Posterior vena cava (tissue), 2 donors: ENCODE measurements at regions not wholly inside any gene's neighbourhood (a gene's known extent, or its start where the extent isn't known, plus 50 kb on each side); places are given as distances from the start of the nearest gene placed in this dataset.

Experiments used
- DNase-seq: peaks from one replicate; pipeline ENCODE4 v3.0.0-alpha.2; 2020; ENCODE audit warnings: low spot score
- intact Hi-C, 2 donors: fragments of 100-400 bp; cut with DNase I; formaldehyde crosslinking; loops; one replicate each; pipeline versions ENCODE4 v1.14.1 to v1.14.2; 2022 to 2023
- donor health status: DM: yes; HTN: yes; CAD: no.
- donor health status: DM: yes; HTN: yes; CAD: no.

DNA sequence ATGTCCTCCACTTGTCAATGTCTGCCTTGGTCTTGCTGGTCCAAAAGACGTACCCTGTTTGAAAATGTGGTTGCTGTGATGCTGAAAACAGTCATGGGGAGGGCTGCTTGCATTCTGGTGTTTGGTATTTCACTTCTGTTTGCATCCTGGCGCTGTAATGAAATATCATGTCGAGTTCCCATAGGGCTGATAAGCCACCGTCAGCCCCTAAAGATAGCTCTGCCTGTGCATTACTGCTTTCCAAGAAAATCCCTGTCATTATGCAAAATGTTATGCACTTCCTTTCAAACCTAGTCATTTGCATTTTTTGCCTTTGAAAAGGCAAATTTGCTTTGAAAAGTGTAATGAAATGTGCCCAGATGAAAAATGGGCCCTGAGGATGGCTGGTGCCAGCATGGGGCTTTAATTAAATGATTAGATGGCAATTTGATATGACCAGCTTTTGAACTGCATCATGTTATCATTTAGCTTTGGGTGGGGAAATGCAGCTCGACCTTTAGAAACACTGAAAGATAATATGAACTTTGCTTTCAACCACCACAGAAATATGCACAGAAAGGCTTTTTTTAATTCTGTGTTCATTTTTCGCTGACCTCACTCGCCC is 374.4 kb upstream of the SGCD start:
- DNase-seq: no peak
- intact Hi-C loops: no loop called here

DNA sequence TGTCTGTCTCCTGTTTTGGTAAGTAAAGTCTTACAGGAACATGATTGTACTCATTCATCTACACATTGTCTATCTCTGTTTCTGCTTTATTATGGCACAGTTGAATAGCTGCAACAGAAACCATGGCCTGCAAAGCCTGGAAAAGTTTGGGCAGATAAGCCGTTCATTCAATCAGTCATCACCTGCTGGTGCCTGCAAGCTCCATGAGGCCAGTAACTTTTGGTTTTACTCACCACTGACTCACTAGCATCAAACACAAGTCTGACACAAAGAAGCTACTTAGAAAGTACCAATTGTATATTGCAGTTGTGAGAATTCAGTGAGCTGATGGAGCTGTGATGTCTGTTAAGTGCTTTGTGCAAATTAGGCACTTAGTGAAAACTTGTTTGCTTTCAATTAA is 373.6 kb upstream of the SGCD start:
- DNase-seq: no peak
- intact Hi-C loops: no loop called here

DNA sequence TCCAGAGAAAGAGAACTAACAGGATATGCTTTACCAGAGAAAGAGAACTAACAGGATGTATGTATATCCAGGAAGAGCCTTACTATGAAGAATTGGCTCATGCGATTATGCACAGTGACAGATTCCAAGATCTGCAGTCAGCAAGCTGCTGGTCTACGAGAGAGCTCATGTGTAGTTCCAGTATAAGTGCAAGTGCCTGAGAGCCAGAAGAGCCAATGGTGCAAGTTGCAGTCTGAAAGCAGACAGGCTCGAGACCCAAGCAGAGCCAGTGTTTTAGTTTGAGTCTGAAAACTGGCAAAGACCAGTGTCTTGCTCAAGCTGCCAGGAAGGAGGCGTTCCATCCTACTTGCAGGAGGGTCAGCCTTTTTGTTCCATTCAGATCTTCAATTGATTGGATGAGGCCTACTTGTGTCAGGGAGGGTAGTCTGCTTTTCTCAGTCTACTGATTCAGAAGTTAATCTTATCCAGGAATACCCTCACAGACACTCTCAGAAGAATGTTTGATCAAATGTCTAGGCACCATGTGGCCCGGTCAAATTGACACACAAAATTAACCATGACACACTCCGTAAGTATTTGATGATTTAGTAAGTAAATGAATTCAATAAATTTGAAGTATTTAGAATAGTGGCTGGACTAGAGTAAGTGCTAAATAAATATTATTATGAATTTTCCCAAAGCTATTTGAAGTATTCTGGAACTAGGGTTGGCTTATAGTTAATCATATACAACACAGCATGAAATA is 372.1 kb upstream of the SGCD start:
- intact Hi-C loops: no loop called here
- no peak for DNase-seq

DNA sequence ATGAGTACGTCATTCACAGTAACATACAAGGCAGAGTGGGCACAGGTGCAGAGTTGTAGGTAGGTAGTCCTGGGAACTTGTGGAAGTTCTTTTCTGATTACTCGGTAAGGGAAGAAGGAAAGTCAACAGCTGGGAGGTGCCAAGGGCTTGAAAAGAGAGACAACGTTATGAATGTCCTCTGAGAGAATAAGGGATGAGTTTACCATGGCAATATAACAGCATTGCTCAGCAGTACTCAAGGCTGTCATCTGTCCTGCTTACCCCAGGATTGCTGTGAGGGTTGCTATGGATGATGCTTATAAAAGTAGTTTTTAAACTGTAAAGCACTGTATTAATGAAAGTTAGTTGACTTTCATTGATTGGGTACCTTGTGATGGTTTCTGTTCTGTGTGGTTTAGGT is 369.1 kb upstream of the SGCD start:
- intact Hi-C loops: no loop called here
- no peak for DNase-seq

DNA sequence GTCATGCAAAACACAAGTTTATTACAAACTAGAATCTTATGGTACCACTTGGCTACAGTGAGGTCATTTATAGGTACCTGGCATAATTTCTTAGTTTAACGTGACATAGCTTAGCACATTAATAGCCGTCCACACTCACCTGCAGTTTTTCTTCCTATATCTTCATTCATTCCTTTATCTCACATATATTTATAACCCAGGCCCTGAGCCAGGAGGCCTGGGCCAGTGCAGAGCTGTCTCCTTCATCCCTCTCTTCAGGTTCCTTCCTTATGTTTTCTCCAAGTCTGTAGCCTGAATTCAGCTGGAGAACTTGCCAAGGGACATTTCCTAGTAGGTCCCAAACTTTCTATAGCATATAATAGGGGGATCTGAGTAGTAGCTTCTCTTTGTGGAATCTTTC is 367.9 kb upstream of the SGCD start:
- intact Hi-C loops: no loop called here
- DNase-seq: no peak

DNA sequence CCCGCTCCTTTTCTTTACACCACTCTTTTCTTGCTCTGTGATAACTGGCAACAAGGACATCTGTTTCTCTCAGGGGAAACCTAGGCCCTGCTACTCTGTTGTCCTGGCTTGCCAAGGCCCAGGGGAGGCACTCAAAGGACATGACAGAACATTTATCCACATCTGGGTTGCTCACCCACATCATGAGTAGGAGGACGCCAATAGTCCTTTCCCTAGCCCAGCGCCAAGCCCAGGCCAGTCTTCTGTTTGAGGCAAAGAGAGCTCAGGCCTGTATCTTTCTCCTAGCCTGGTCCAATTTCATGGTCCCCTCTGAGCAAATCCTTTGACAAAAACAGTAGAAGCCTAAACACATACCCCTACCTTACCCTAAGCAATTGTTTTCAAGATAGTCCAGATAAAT is 366.8 kb upstream of the SGCD start:
- DNase-seq: no peak
- intact Hi-C loops: no loop called here

DNA sequence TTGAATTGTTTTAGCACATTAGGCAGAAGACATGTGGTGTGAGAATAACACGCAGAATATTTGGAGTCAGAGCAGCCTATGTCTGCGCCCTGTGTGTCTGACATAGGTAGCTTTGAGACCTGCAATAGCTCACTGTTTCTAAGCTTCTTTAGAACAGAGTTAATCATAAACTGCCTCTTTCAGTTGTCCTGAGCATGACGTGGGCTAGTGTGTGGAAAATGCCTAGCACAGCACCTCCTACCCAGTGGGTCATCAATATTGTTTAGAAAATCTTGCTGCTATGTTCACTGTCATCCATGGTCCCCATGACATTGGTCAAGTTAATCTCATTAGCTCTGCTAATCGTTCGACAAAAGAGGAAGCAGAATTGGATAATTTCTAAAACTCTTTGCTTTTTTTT is 357.4 kb upstream of the SGCD start:
- intact Hi-C loops: no loop called here
- DNase-seq: no peak

DNA sequence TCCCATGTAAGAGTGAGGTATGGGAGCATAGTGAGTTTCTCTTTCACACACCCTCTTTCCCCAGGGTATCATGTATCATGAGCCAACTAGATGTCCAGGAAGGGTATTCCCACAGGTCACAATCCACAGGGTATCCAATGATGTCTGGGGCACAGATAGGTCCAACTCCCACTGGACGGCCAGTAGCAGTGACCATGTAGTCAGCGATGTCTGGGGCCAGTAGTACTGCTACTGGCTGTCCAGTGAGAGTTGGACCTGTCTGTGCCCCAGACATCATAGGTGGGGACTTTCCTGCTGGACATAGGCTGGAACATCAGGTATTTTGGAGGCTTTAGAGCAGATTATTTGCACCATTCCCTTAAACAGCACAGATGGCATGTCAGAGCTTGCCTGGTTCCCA is 352.6 kb upstream of the SGCD start:
- intact Hi-C loops: no loop called here
- no peak for DNase-seq

DNA sequence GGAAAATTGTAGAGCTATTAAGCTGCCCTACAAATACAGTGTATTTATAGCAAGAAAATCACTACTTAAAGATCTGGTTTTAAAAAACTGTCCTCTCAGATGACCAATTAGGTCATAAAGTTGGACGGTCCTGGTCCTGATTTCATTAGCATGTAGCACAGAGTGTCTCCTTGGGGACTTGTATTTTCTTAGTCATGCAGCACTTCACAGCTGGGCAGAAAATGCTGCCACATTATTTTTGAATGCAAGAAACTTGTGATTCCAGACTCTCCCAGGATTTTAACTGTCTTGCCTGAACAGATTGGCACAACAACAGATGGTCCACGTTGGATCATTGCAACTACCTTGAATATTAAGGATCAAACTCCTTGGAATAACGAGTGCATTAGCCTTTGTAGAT is 348.1 kb upstream of the SGCD start:
- no peak for DNase-seq

DNA sequence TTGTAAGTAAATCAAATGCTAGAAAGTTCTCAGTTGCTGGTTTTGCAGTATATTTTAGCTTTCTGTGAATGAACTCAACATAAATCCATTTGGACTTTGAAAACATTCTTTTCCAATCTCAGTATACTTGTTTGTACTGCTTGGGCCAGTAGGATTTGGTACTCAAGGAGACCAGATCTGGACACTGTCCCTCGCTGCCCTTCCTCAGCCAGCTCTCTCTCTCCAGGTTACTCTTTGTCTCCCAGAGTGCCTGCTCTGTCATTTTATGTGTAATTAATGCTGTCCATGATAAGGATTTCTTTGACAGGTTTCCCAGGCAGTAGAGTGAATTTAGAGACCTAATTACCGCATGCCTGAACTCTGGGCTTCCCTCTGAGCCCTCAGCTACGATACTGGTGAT is 344.6 kb upstream of the SGCD start:
- intact Hi-C loops: no loop called here
- DNase-seq: no peak

More for the DNA sequence above, 348.1 kb upstream of the SGCD start:
- intact Hi-C loops: no loop called here

DNA sequence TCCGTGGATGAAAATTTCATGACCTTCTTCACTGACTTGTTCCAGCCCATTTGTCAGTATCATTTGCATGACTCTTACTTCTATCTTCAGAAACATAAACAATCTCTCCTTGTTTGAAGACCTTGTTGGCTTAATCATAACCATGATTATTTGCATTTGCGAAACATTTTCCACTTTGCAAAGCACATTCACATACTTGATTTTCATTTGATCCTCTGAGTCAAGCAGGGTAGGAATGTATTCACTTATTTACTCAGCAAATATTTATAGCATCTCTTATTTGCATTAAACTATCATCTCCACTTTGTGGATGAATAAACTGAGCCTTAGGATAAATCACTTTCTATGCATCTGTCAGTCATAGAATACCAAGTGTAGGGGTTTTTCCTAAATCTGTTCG is 343.0 kb upstream of the SGCD start:
- intact Hi-C loops: no loop called here
- no peak for DNase-seq

DNA sequence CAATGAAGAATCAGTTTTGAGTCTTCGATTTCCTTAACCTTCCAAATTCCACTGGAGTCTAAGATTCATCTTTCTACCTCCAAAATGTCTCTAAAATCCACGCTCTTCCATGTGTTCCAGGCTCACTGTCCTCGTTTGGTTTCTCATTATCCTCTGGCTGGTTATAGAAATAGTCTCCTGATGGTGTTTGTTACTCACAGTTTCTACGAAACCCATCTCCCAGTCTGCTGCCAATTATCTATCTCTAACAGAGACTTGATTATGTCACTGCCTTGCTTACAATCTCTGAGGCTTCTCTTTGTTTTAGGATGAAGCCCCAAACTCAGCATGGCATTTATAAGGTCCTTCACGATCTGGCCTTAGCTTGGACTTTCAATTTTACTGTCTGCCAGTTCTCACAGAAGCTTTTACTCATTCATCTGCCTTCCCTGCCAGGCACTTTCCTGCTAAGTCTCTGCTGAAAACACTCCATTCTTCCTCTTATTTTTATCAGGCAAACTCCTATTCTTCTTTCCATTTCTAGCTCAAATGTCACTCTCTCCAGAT is 339.6 kb upstream of the SGCD start:
- intact Hi-C loops: no loop called here
- DNase-seq: no peak

DNA sequence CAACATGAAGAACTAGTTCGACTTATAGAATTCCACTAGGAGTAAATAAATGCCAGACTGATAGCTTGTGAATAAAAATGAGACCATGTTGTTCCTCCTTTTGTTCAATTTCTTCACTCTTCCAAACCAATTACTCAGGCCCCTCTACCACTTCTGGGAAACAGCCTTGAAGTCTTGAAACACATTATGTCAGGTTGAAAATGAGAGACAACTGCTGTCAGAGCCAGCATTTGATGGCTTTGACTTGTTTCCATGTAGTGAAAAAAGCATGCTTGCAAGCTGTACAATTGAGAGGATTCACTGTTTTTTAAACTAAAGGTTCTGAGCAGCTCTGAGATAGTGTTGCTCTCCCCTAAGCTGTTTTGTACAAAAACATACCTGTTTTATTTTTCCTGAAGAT is 337.1 kb upstream of the SGCD start:
- intact Hi-C loops: no loop called here
- no peak for DNase-seq

DNA sequence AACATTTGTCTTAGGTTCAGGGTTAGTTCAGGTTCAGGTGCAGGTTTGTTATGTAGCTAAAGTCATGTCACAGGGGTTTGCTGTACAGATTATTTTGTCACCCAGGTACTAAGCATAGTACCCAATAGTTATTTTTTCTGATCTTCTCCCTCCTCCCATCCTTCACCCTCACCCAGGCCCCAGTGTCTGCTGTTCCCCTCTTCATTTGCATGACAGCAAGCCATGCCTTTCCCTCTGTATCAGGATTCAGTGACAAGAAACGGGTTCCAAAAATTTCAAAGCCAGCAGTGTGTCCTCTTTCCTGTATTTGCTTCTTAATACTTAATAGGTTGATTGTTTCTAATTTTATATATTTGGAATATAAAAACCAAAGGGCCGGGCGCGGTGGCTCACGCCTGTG is 330.8 kb upstream of the SGCD start:
- intact Hi-C loops: no loop called here

DNA sequence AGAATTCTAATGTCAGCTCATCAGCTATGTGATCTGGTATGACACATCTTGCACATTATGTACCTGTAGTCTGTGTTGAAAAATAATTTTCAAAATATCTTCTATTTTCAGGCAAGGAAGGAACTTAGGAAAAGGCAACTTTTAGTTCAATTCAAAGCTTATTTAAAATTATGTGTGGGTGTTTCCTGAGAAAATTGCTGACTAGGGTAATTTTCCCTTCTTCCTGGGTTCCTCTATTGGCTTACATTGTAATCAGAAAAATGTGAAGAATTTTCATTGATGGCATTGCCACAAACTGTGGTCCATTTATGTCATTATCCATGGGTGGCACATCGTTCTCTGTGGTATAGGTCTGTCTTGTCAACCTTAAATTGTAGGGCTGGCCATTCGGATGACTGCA is 328.7 kb upstream of the SGCD start:
- no peak for DNase-seq
- intact Hi-C loops: no loop called here

More for the DNA sequence above, 330.8 kb upstream of the SGCD start:
- no peak for DNase-seq

DNA sequence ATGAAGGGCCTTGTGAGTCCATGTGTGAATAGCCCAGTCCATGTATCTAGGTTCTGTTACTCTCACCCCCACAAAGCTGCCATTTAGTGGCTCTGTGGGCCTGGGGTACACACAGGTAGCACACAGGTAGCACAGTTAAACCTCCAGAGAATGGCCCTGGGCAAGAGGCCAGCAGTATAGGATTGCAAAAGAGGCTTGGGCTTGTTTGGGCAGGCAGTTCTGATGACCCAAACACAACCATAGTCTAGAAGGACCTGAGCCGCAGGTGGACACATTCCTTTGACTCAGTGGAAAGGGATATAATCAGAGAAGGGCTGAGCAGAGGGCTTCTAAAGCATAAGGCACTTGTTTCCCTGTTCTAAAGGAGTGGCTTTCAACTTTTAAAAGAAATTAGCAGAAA is 326.8 kb upstream of the SGCD start:
- intact Hi-C loops: no loop called here
- no peak for DNase-seq

DNA sequence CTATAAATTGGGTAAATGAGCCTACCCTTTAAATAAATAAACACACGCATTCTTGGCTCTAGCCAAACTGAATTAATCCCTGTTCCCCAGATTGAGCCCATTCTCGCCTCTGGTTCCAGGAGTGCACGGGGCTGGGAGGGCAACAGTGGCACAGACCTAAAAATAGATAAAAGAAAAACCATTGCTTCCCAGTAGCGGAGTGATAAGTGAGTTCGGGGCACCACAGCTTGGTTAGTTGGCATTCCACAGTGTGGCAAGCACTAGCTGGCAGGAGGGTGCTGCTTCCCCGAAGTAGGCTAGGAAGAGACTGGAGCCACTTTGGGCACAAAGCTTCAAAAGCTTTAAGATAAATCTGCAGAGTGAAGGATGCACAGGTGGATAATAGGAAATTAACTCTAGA is 322.2 kb upstream of the SGCD start:
- DNase-seq: no peak
- intact Hi-C loops: no loop called here

DNA sequence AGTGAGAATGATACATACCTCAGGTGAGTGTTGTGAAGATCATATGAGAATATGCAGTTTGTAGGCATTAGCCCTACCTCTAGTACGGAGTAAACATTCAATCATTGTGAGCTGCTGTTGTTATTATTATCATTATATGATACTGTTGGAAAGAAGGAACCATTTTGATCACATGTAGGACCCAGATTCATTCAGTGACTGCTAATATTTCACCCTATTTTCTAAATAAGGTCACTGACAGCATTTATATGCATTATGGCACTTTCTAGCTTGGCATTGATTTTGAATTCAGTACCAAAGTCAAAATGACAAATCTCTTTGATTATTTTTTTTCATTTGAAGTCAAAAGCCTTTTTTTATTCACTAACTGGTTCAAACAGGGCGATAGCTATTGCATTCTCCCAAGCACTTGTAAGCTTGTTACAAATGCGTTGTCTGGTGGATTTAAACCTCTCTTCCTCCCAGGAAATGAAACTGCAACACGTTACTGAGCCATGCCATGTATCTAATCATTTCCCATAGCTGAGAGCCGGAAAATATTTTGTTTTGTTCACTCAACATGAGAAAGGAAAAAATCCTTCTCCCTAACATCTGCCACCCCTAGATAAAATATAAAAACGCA is 320.8 kb upstream of the SGCD start:
- intact Hi-C loops: no loop called here
- DNase-seq: no peak

DNA sequence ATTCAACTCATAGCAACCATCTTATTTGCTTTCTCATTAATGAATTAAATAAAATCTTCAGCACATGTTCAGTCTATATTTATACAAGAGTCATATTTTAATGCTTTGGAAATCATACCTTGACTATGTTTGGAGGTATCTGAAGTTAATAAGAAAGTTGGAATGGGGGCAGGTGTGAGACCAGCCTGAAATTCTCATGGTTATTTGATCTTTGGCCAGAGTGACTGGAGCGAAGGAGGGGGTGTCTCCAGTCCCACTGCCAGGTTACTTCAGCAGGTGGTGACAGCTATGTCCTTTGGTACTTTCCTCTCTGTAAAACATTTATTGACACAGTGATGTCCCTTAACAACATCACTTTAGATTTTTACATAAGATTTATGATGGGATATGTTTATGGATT is 318.1 kb upstream of the SGCD start:
- intact Hi-C loops: no loop called here
- DNase-seq: no peak

DNA sequence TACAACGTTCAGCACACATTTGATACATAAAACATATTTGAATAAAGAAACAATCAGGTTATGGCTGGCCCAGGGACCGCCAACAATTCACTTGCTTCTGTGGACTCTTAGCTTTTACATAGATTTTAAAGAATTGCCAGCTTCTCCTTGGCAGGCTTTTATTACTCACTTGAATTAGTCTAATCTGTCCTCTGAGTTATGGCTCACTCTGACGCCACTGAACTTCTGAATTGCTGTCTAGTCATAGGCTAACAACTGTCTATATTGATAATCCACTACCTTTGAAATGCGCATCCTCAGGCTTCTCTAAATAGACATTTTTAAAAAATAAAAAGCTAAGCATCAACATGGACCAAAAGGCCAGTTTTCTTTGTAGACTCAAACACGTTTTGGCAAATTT is 317.4 kb upstream of the SGCD start:
- intact Hi-C loops: no loop called here
- no peak for DNase-seq

DNA sequence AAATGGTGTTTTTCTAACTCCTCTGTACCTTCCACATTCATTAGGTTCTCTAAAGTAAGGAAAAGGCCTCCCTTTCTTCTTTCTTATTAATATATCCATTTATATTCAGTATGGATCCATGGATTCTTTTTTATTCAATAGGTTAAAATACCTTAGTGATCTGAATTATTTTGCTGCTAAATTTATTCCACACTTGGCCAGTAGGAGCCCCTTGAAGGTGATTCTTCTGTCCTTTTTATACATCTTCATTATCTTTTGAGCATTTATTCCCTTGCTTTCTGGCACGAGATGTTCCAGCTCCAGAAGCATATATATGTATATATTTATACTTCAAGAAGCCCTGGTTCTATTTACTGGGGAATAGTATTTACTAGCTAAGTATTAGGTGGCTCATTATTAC is 311.8 kb upstream of the SGCD start:
- DNase-seq: no peak
- intact Hi-C loops: no loop called here
